ENCODE measurements at regions not wholly inside any gene's neighbourhood (a gene's known extent, or its start where the extent isn't known, plus 50 kb on each side); places are given as distances from the start of the nearest gene placed in this dataset.

- TF ChIP-seq KIAA2018 (CRISPR knock-in tag; IDR thresholded peaks at IDR 0.05; ENCODE audit: borderline replicate concordance) (no peak), NFKB2 (CRISPR knock-in tag; IDR thresholded peaks at IDR 0.05; ENCODE audit: borderline replicate concordance) (no peak), ZMYM4 (CRISPR knock-in tag; IDR thresholded peaks at IDR 0.05) (peak; percentile 41), SP2 (CRISPR knock-in tag; IDR thresholded peaks at IDR 0.05) (no peak), FLYWCH1 (CRISPR knock-in tag; IDR thresholded peaks at IDR 0.05) (no peak), KLF11 (CRISPR knock-in tag; IDR thresholded peaks at IDR 0.05) (no peak), ZNF276 (CRISPR knock-in tag; IDR thresholded peaks at IDR 0.05; ENCODE audit: low read depth) (no peak), HBP1 (CRISPR knock-in tag; IDR thresholded peaks at IDR 0.05; ENCODE audit: low read depth) (no peak), FOXC1 (CRISPR knock-in tag; IDR thresholded peaks at IDR 0.05; ENCODE audit: borderline replicate concordance) (no peak), ZNF260 (CRISPR knock-in tag; IDR thresholded peaks at IDR 0.05; ENCODE audit: borderline replicate concordance, low read depth) (no peak), ZKSCAN8 (CRISPR knock-in tag; IDR thresholded peaks at IDR 0.05; ENCODE audit: borderline replicate concordance) (peak; percentile 60; the same call in 1 of the 2 replicates), LBX2 (CRISPR knock-in tag; IDR thresholded peaks at IDR 0.05; ENCODE audit: borderline replicate concordance) (no peak), SP140L (CRISPR knock-in tag; IDR thresholded peaks at IDR 0.05; ENCODE audit: borderline replicate concordance) (no peak), ZNF580 (CRISPR knock-in tag; IDR thresholded peaks at IDR 0.05; ENCODE audit: borderline replicate concordance, low read depth) (peak; percentile 44; the same call in 1 of the 2 replicates), SALL1 (CRISPR knock-in tag; IDR thresholded peaks at IDR 0.05) (peak; percentile 42; the same call in 1 of the 2 replicates), HOXA3 (CRISPR knock-in tag; IDR thresholded peaks at IDR 0.05) (no peak), BHLHE40 (IDR thresholded peaks at IDR 0.05; ENCODE audit: low read length) (no peak), CREM (IDR thresholded peaks at IDR 0.05) (no peak), CREM (CRISPR knock-in tag; IDR thresholded peaks at IDR 0.05) (no peak)
Measured at GRCh38 chr16:48076455-48077012, 79.3 kb downstream of the ABCC12 start (continued).
